ENCODE measurements at regions not wholly inside any gene's neighbourhood (a gene's known extent, or its start where the extent isn't known, plus 50 kb on each side); places are given as distances from the start of the nearest gene placed in this dataset.
A peak's percentile ranks its signal among the peaks of the same experiment; 100 is the strongest.
"Not testable (repeated sequence)": the region's sequence is repeated elsewhere in the genome, so short reads cannot be mapped to it uniquely, and the experiment has no call there.

DNA sequence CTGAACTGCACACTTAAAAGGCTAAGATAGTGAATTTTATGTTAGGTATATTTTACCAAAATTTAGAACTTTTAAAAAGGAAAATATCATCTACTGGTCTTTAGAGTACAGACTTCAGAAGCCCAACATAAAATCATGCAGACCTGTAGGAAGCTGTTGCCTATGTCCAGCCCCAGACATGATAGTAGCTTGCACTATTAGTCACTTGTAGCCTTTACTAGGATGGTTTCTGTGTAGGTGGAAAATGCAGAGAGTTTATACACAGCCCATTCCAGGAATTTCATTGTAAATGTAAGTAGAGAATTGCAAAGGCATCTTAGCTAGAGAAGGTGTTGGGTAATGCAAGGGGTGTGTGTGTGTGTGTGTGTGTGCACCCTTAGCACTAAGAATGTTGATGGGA is 640.2 kb downstream of the RNF144A start:
- DNase-seq: no peak

DNA sequence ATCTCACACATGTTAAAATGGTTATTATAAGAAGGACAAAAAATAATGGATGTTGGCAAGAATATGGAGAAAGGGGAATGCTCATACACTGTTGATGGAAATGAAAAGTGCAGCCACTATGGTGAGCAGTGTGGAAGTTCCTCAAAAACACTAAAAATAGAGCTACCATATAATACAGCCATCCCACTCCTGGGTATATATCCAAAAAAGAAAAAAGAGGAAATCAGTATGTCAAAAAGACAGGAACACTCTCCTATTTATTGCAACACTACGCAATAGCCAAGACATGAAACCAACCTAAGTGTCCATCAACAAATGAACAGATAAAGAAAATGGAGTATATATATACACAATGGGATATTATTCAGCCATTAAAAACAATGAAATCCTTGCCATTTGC is 642.6 kb downstream of the RNF144A start:
- DNase-seq: no peak

DNA sequence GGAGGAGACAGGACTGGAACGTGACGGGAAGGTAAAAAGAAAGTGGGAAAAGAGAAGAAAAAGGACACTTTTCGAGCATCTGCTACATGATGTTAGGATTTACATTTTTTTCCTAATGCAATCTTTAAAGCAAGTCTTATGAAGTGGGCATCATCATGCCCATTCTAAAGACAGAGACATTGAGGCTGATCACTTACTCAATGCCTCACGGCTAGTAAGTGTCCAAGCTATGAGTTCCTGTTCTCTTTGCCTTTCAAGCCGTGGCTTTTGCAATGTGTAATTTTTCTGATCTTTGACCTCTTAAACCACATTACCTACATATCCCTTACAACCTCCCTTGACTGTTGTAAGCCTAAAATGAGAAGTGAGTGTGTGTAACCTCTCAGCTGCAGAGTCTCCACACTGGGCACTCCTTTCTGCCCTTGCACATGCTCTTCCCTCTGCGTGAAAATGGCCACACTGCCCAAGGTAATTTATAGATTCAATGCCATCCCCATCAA is 649.2 kb downstream of the RNF144A start:
- DNase-seq: no peak

DNA sequence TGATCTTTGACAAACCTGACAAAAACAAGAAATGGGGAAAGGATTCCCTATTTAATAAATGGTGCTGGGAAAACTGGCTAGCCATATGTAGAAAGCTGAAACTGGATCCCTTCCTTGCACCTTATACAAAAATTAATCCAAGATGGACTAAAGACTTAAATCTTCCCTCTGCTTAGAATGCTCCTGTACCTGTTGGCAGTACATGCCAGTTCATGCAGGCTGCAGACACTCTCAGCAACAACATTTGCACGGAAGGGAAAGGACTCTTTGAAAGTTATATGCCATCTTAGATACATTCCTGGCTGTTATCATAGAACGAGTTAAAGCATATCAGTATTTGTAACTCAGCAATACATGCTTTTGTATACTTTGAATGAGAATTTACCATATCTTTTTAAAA is 649.9 kb downstream of the RNF144A start:
- not testable (repeated sequence) for DNase-seq

DNA sequence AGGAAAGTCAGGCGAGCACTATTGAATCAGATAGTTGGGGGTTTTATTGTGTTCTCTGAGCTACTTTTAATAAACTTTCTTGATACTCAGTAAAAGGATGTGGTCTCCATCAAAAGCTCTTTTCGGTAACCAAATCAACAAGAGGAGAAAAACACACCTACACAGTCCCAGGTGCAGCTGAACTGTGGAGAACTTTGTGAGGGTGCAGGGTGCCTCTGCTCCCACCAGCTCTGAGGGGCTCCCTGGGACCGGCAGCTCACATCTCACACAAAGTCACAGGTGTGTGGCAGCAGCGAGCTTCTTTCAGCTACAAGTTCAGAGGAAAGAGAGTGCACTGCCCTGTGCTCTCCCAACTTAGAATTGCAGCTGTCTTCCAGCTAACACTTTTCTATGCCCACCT is 650.4 kb downstream of the RNF144A start:
- peak; percentile 44 for DNase-seq

DNA sequence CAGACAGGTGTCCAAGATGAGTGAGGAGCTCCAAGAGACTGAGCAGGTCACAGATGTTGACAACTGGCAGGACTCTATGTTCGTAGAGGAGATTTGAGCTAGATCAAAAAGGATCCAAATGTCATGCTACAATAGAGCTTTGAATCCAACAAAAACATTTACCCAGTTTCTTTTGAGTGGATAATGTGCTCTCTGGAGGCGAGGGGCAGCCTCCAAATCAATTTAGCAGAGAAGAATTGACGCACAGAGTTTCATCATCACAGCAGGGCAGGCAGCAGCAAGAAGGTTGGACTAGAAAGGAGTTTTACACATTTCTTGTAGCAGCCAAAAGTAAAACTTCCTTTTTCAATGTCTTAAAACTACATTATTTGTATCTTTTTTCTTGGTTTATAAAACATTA is 653.0 kb downstream of the RNF144A start:
- DNase-seq: no peak

DNA sequence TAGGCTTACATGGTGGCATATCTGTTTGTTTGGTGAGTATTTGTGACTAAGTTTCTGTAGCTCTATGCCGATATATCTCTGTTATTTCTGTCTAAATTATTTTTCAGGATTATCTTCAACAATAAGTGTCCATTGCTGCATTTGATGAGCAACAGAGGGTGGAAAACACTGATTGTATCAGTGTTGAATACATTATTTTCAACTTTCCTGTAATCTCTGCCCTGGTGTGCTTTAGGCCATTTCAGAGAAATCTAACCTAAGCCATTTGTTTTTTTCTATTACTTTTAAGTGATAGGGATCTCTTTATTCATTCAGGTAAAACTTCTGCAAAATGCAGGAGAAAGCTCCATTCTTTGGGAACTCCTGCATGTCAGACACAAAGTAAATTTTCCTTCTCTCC is 654.5 kb downstream of the RNF144A start:
- DNase-seq: no peak

DNA sequence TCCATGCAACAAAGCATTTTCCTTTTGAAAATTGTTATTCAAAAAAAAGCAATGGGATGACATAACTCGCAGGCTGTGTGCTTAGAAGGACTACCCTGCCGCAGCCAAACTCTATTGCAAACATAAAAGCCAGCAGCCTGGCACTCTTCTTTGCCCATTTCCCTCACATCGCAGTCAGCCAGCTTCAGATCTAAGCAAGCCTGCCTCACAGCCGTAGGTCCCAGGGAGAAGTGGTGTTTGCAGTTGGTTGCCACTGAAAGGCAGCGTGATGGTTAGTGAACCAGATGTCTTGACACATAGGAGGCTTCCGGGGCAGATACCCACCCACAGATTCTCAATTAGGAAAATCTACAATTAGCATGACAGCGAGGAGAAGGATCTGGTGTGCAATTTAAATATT is 655.2 kb downstream of the RNF144A start:
- DNase-seq: peak; percentile 28

DNA sequence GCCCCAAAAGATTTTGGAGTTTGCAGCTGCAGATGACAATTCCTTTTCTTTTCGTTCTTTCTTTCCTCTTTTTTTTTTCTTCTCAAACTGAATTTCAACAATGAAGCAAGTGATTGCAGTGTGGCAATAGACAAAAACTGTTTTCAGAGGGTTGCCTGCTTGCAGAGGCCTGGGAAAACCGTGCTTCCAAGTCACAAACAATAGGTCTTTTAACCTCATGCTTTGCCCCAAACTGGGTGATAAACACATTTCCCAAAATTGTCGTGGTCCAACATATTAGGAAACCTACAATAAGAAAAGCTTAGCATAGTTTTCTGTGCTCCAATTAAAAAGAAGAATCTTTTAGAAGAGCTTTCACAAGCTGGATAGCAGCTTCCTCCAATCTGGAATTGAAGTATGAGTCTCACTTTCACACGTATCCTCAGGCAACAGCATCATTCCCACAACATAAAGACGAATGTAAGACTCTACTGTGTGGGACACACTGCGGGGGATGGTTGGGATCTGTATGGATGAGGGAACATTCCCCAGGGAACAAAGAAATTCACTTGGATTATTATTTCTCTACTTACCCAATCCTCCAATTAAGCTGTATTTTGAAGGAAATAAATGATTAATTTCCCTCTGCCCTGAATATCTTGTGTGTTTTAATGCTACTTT is 656.1 kb downstream of the RNF144A start:
- DNase-seq: no peak

DNA sequence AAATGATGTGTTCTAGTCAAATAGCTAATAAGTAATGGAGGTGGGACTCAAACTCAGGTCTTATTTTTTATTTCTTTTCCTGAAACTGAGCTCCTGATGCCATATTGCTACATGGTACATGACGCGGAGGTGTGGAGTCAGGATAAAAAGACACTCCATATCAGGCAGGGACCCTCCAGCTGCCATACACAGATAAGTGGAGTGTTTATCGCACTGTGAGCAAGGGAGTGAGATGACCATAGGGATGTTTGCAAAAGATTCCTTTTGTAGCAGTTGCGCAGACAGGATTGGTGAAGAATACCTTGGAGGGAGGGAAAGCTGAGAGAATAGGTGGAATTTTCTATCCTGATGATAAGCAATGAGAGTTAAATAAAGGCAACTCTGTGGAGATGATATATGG is 657.2 kb downstream of the RNF144A start:
- no peak for DNase-seq

DNA sequence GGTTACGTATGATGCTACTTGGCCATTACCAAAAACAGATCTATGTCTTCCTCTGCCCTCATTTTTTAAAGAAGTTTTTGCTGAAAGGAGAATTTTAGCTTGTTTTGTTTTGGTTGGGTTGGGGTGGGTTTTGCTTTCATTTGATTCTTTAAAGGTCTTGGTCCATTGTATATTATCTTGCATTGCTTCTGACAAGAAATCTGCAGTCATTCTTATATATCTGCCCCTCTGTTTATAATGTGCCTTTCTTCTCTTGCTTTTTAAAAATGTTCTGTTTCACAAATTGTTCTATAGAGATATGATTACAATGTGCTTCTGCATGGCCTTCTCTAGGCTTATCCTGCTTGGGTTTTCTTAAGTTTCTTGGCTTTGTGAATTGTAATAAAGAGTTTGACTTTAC is 660.6 kb downstream of the RNF144A start:
- no peak for DNase-seq

DNA sequence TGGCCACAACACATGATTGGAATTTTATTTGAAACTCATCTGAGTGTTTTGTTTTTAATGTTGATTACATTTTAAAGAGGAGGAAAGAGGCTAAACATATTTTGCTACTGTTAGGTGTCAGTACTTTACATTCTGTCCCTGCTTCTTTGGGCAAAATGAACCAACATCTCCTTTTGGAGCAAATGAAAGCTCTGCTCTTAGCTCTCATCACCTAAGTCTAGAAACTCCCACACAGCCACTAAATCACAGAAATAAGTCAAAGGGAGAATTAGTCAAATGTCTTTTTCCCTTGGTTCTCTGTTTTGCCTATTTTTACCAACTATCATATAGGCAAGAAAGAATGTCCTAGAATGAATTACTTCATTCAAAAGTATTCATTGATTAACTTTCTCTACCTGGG is 666.8 kb downstream of the RNF144A start:
- DNase-seq: no peak

DNA sequence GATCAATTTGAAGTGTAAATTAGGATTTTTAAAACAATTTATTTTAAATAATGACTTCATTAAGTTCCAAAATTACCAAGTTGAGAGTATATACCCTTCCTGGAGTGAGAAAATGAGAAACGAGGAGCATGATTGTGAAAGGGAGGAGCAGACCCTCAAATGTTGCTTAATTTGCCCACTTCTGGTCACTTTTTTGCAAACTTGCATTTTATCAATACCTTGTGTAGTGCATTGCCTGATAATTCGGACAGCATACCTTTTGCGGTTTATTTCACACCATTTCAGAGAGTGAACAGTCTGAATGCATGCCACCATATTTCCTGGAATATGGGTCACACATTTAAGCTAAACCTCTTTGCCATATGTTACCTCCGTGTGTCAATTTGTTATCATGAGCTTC is 669.7 kb downstream of the RNF144A start:
- DNase-seq: no peak

DNA sequence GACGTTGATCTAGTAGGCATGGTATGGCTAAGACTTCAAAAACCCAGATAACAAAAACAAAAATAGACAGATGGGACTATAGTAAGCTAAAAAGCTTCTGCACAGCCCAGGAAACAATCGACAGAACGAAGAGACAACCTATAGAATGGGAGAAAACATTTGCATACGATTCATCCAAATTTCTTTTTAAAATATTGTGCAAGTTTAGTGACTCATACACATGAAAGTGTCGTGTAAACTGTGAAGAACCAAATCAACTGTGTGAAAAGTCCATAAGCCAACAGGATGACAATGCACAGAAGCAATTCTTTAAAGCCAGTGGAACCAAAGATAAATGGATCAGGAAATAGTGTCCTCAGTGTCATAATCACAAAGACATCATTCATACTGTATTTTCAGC is 671.1 kb downstream of the RNF144A start:
- DNase-seq: no peak

DNA sequence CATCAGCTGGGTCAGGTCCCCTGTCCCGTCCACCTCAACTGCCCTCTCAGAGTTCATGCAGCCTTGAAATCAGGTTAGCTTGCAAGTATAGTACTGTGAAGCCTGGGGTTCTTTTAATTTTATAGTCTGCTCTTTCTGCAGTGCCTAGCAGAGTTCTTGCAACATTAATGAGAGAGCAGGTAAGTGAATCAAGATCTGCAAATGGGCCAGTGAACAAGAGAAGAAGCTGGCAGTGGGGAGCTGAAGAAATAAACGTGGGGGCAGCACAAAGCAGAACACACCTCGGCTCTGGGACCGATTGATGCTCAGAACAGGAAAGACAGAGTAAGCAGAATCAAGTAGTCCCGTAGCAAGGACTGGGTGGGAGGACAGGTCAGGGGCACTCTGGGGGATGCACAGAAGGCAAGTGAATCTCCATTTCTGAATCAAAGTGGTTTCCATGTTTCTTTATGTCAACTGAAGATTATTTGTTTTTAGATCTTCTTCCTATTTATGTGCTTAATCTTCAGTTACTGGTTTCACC is 675.5 kb downstream of the RNF144A start:
- DNase-seq: no peak

DNA sequence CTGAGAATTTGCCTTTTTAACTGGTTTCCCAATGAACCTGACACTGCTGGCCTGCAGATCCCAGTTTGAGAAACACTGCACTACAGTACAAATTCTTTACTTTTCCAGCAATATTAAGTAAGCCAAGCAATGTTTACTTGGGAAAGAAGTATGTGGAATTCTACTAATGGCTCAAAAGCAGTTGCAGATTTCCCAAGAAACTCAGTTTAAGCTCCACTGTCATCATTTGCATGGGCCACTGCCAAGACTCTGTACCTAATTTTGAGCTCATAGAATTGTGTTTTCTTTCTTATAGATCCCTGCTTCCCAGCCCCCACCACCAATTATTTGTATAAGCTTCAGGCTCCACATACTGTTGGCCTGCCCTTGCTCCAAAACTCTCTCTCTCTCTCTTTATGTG is 676.1 kb downstream of the RNF144A start:
- no peak for DNase-seq

DNA sequence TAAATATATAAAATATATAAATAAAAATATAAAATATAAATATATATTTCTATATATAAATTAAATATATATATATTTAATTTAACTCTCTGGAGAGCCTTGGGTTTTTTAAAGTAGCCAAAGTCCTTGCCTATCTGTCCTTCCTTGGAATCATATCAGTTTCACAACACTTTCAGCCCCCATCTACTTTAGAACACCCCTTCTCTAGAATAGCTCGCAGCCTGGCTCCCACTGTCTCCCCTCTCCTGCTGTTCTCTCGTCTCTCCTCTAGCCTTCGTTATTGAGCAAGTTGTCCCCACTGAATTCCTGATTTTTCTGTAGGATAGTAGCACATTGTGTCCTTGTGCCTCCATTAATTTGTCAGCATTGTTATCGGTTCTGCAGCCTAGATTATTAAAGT is 677.0 kb downstream of the RNF144A start:
- DNase-seq: no peak

DNA sequence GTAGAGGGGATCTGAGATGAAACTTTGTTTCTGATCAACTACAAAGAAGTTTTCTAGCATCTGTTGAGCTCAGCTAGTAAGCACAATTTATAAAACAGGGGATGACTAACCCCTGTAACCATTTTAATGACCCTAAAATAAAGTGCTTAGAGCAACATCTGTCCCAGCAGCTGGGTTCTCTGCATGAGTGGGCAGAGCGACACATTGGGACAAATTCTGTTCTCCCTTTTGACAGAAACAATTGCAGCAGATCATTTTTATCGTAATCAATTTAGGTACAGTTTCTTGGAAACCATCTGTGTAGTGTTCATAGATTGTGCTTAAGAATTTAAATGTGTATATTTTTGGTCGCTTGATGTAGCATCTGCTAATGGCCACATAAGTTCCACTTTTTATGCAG is 678.0 kb downstream of the RNF144A start:
- no peak for DNase-seq

DNA sequence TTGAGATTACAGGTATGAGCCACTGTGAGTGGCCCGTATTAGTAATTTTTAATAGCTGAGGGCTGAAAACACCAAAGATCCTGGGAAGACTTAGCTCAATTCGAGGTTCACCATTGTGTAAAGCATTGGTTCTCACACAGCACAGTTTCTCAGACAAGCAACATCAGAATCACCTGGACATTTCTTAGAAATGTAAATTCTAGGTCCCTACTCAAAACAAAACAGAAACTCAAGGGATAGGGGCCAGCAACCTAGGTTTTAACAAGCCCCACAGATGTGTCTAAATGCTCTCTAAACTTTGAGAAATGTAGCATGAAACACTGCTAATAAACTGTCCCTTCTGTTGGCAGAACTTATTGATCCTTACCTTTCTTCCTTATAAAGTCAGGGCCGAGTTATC is 681.2 kb downstream of the RNF144A start:
- DNase-seq: no peak

DNA sequence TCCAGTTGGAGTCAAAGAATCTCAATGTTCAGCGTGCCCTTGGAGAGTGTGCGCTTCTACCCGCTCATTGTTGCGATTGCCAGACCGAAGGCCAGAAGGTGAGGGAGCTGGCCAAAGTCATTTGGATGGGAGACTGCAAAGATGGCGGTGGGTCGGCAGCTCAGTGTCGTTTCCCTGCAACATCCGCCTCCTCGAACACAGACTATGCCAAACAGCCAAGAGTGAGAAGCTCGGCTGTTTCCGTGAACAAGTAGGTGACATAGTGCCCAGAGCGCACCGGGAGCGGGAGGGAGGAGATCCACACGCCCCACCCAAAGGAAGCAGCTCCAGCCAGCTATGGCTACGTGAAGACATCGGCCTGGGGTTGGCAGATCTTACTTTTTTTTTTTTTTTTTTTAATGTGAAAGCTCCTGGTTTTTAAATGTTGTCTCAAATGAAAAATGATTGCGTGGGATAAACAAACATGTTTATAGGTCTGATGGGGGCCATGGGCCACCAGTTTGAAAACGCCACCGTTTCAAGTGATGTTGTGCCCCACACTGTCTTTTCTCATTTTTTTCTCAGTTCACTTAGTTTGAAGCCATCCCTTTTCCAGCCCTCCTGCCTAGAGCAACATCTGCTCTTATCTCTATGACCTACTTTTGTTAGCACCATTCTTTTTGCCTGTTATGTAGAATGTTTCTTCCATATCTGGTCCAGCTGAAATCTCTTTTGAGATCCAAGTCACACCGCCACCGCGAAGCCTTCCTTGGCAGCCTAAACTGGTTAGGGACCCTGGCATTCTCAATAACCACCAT is 682.4 kb downstream of the RNF144A start:
- DNase-seq: no peak

DNA sequence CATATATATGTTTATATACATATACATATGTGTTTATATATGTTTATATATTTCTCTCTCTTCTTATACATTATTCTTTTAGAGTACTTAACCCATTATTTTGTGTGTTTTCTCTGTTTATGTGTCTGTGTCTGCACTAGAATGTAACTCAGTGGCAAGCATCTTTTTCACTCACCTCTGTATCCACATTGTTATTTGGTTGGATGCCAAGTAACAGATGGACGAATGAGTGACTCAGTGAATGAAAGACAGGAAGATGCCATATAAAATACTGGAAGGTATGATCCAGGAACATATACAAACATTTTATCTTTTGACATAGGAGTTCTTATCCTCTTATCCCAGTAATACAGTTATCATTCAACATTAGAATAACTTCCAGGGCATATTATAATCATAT is 684.8 kb downstream of the RNF144A start:
- DNase-seq: no peak

DNA sequence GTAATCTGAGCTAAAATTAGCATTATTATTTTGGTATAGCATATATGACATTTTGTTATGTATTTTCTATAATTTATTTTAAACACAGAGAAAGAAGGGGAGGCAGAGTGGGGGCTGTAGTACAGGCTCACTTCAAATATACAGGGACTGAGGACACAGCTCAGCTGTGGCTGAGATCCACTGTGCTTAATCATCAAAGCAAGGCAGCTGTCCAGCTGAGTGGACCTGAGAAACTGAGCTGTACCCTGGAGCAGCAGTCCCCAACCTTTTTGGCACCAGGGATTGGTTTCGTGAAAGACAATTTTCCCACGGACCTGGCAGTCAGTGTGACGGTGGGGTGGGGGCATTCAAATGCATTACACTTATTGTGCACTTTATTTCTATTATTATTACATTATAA is 687.2 kb downstream of the RNF144A start:
- no peak for DNase-seq

DNA sequence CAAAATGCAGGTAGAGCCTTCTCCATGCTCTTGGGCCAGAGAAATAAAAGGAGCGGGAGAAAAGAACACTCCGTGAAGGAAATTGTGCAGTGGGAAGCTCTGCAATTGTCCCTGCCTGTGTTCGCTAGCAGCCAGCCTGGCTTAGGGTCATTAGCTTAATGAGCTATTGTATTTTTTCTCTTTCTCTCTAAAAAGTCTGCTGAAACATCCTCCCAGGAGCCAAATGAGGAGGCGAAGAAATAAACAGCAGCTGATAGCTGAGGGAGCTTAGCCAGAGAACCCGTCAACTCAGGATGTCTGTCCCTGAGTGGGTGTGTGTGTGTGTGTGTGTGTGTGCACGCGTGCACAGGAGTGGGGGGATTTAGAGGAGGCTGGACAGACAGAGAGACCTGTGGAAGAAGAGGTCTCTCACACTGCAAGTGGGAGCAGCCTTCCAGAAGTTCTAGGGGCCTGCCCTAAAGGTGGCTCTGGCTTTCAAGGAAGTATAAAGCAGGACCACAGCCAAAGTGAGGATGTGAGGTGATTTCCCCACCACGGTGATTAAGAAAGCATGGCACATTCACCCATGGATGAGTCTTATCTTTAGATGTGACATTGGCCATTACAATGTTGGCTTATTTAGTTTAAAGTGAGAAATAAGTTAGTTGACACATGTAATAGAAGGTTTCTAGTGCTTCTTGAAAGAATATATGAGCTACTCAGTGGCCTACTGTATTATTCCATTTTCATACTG is 690.4 kb downstream of the RNF144A start:
- DNase-seq: no peak

DNA sequence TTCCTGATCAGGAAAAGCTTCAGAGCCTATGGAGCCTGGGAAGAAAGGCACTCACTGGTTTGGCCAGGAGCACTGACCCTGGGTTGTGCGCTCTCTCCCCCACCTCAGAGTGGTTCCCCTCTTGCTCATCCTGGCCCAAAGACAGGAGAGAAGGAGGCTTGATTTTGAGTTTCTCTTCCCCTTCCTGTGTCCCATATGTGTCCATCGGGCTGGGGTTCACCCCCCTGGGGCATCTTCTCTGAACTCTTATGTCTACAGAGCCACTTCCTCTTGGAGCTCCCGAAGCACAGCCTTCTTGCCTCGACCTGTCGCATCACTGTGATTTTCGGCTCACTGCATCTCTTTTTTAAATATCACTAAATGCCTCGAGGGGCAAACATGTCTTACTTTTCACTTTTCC is 692.3 kb downstream of the RNF144A start:
- no peak for DNase-seq

Measured in activated T-cell treated with anti-CD3 and anti-CD28 coated beads, Interleukin-2, amount 50 U/mL, for 1 hour (primary cell).